Activated naive CD4-positive, alpha-beta T cell treated with anti-CD3 and anti-CD28 coated beads, Interleukin-2, amount 50 U/mL, for 24 hours (primary cell): ENCODE measurements at regions not wholly inside any gene's neighbourhood (a gene's known extent, or its start where the extent isn't known, plus 50 kb on each side); places are given as distances from the start of the nearest gene placed in this dataset.
"Not testable (repeated sequence)": the region's sequence is repeated elsewhere in the genome, so short reads cannot be mapped to it uniquely, and the experiment has no call there.

Experiments used
- H3K27ac Mint-ChIP-seq: one replicate; pipeline ENCODE4 v1.8.0; 2021; ENCODE audit warnings: mild to moderate bottlenecking, mixed read lengths
- H3K27me3 Mint-ChIP-seq: one replicate; pipeline ENCODE4 v1.8.0; 2021; ENCODE audit warnings: mixed read lengths
- H3K36me3 Mint-ChIP-seq: one replicate; pipeline ENCODE4 v1.8.0; 2021; ENCODE audit warnings: mixed read lengths
- H3K4me1 Mint-ChIP-seq: one replicate; pipeline ENCODE4 v1.8.0; 2021; ENCODE audit warnings: mixed read lengths
- H3K4me3 Mint-ChIP-seq: one replicate; pipeline ENCODE4 v1.8.0; 2021; ENCODE audit warnings: mild to moderate bottlenecking, mixed read lengths
- H3K9me3 Mint-ChIP-seq: one replicate; pipeline ENCODE4 v1.8.0; 2021; ENCODE audit warnings: mixed read lengths

DNA sequence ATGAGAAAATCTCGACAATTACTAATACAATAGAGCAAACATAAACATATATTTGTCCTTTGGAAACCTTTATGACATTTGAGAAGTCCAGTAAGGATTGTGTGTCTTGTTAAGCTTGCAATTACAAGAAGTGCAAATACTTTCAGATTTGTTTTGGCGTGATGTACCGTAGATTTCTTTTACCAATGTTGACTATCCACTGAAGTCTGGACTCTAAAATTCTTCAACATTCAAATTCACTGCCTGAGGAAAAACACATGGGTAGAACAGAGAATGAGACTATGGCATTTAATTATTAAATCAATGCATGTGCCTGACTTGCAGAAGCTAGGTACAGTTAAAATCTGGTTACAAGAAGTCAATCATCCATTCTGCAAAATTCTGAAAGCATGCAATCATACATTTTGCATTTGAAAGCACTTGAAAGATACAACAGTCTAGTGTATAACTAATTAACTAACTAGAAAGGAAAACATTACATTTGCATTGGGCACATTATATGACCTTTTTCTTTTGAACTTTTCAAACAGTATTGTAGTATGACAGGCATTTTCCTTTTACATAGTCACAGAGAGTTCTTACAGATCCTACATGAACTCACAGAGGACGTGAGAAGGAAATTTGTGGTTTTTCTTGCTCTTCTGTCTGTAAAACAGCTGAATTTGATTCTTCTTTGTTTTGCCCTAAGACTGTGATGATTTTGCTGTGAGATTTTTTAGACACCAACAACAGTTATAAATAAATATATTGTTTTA lies 511.1 kb upstream of the ADGRL4 start:
- H3K4me1 Mint-ChIP-seq = no peaks in the 10 kb centered on the region
- H3K9me3 Mint-ChIP-seq = no peaks in the 10 kb centered on the region
- H3K36me3 Mint-ChIP-seq = no peaks in the 10 kb centered on the region
- H3K27ac Mint-ChIP-seq = no peak overlapping the region
- H3K4me3 Mint-ChIP-seq = no peak overlapping the region
- H3K27me3 Mint-ChIP-seq = no peaks in the 10 kb centered on the region

DNA sequence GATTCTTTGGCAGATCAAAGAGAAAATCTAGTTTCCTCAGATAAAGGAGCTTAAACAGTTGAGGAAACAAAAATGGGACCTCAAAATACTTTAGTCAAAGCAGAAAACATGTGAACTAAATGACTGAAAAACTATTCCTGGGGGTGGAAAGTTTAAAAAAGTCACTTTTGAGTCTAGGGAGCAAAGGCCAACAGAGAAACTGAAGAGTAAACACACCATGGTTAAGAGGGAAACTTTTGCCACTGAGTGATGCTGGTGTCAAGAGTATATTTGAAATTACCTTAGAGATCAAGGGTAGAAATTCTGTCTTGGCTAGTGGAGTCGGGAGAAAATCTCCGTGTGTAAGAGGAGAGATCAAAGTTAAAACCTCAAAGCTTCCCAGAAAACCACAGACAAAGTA lies 501.2 kb upstream of the ADGRL4 start:
- Mint-ChIP-seq H3K9me3 (no peaks in the 10 kb centered on the region), H3K27me3 (no peaks in the 10 kb centered on the region), H3K36me3 (no peaks in the 10 kb centered on the region), H3K4me1 (no peaks in the 10 kb centered on the region), H3K4me3 (no peak overlapping the region), H3K27ac (no peak overlapping the region)

- Mint-ChIP-seq H3K27me3 (no peaks in the 10 kb centered on the region), H3K4me3 (no peak overlapping the region), H3K4me1 (no peaks in the 10 kb centered on the region), H3K36me3 (no peaks in the 10 kb centered on the region), H3K9me3 (no peaks in the 10 kb centered on the region), H3K27ac (no peak overlapping the region)
Measured at GRCh38 chr1:79501153-79501552, 494.6 kb upstream of the ADGRL4 start.

- no peak overlapping the region for H3K4me3 Mint-ChIP-seq
- no peaks in the 10 kb centered on the region for H3K4me1 Mint-ChIP-seq
- H3K9me3 Mint-ChIP-seq = no peaks in the 10 kb centered on the region
- H3K27me3 Mint-ChIP-seq = no peaks in the 10 kb centered on the region
- H3K27ac Mint-ChIP-seq = no peak overlapping the region
- no peaks in the 10 kb centered on the region for H3K36me3 Mint-ChIP-seq
Measured at GRCh38 chr1:79499541-79499940, 493.0 kb upstream of the ADGRL4 start.

- H3K36me3 Mint-ChIP-seq = peaks cover 1% of the 10 kb centered on the region
- H3K27ac Mint-ChIP-seq = no peak overlapping the region
- H3K27me3 Mint-ChIP-seq = no peaks in the 10 kb centered on the region
- H3K4me1 Mint-ChIP-seq = no peaks in the 10 kb centered on the region
- no peak overlapping the region for H3K4me3 Mint-ChIP-seq
- H3K9me3 Mint-ChIP-seq = no peaks in the 10 kb centered on the region
Measured at GRCh38 chr1:79497193-79497773, 490.8 kb upstream of the ADGRL4 start.

GRCh38 chr1:79496129-79496528 lies 489.6 kb upstream of the ADGRL4 start:
- H3K4me3 Mint-ChIP-seq = no peak overlapping the region
- peaks cover 1% of the 10 kb centered on the region for H3K36me3 Mint-ChIP-seq
- H3K9me3 Mint-ChIP-seq = no peaks in the 10 kb centered on the region
- H3K27ac Mint-ChIP-seq = no peak overlapping the region
- no peaks in the 10 kb centered on the region for H3K27me3 Mint-ChIP-seq
- no peaks in the 10 kb centered on the region for H3K4me1 Mint-ChIP-seq

- H3K27ac Mint-ChIP-seq, H3K27me3 Mint-ChIP-seq, H3K4me1 Mint-ChIP-seq, H3K4me3 Mint-ChIP-seq, H3K9me3 Mint-ChIP-seq, H3K36me3 Mint-ChIP-seq: not testable (repeated sequence)
Measured at GRCh38 chr1:79493702-79494101, 487.2 kb upstream of the ADGRL4 start.

GRCh38 chr1:79488572-79489121 lies 482.1 kb upstream of the ADGRL4 start:
- H3K27ac Mint-ChIP-seq, H3K9me3 Mint-ChIP-seq, H3K4me1 Mint-ChIP-seq, H3K36me3 Mint-ChIP-seq, H3K4me3 Mint-ChIP-seq, H3K27me3 Mint-ChIP-seq: not testable (repeated sequence)

- Mint-ChIP-seq H3K4me3 (no peak overlapping the region), H3K4me1 (no peaks in the 10 kb centered on the region), H3K27ac (no peak overlapping the region), H3K27me3 (no peaks in the 10 kb centered on the region), H3K36me3 (no peaks in the 10 kb centered on the region), H3K9me3 (peaks cover 10% of the 10 kb centered on the region)
Measured at GRCh38 chr1:79478728-79479373, 472.3 kb upstream of the ADGRL4 start.

DNA sequence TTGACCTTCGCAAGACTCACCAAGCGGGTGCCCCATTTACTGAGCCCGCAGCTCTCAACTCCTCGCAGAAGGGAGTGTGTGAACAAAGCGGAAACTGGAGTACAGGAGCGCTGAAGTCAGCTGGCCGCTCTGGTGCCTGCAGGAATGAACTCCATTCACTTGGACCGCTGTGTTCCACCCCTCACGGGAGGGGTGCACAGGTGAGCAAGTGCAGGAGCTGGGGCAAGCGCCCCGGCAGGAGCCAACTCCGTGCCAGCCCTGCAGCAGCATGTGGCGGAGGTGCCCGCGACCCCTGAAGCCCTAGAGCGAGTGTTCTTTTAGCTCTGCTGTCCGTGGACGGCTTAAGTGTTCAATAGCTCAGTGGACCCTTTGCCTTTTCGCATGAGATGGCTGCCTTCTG lies 471.6 kb upstream of the ADGRL4 start:
- H3K4me3 Mint-ChIP-seq = no peak overlapping the region
- H3K4me1 Mint-ChIP-seq = no peaks in the 10 kb centered on the region
- H3K9me3 Mint-ChIP-seq = peaks cover 10% of the 10 kb centered on the region
- no peak overlapping the region for H3K27ac Mint-ChIP-seq
- no peaks in the 10 kb centered on the region for H3K36me3 Mint-ChIP-seq
- no peaks in the 10 kb centered on the region for H3K27me3 Mint-ChIP-seq

DNA sequence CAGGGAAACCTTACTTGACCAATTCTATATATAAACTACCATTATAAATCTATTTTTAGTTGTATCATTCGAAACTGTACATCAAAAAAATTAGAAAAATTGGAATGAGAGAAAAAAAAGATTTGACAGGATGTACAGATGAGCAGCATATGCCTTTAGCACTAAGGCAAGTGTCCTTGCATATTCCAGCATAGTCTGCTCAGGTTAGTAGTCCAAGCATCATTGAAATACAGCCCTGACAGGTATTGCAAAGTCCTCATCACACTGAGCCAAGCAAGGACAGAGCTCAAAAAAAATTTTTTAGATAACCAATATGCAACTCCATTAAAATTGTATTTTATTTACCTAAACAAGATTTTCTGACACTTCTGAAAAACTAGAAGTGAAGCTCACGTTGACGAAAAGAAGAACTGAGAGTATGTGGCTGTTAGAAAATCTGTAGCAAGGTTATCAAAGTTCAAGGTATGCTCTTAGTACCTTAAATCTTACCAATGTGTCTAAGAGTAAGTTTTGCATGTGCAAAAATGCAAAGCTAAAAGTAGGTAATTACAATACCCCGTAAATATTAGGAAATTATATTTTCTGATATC lies 465.6 kb upstream of the ADGRL4 start:
- H3K27me3 Mint-ChIP-seq = no peaks in the 10 kb centered on the region
- H3K9me3 Mint-ChIP-seq = no peaks in the 10 kb centered on the region
- H3K27ac Mint-ChIP-seq = no peak overlapping the region
- no peaks in the 10 kb centered on the region for H3K36me3 Mint-ChIP-seq
- no peaks in the 10 kb centered on the region for H3K4me1 Mint-ChIP-seq
- H3K4me3 Mint-ChIP-seq = no peak overlapping the region

DNA sequence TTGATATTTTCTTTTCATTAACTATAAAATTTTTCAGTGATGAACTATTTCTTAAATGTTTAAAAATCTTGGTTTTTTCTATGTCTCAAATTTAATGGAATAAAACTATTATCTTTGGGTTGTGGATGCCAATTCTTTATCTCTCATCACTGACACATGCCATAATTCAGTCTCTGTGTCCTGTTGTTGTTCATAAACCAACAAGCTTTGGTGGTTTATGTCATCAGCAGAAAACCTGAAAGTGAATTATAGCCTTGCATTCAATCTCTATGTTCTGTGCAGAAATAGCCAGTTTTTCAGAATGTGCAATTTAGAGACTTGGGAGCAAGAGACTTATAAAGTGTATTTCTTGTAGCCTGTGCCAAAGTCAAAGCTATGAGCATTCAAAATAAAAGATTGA lies 462.6 kb upstream of the ADGRL4 start:
- Mint-ChIP-seq H3K9me3 (no peaks in the 10 kb centered on the region), H3K27me3 (no peaks in the 10 kb centered on the region), H3K27ac (no peak overlapping the region), H3K4me1 (no peaks in the 10 kb centered on the region), H3K36me3 (no peaks in the 10 kb centered on the region), H3K4me3 (no peak overlapping the region)

DNA sequence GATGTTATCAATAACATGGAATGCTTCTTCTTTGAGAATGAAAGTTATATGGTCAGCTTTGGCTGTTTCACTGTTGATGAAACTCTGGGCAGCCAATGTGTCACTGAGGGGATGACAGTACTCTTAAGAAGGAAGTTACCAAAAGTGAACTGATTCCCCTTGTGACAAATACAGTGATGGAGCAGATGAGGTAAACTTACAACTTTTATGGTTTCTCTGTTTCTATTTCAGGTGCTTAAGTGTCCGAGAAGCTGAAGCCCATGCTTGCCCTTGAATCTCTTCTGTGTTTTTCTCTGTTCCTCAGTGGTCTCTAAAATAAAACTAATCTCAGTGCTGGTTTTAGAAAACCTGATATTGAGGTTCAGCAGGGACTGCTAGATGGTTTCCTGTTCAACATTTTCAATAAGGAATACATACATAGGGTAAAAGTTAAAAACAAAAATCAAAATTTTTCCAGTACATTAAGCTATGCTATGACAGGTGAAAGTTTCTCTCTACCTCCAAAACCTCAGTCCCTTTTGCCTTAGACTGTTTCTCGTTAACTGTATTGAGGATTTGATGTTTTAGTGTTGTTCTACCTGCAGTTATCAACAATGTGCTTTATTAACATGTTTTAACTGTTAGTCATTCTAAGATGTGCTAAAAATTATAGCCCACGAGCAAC lies 454.4 kb upstream of the ADGRL4 start:
- Mint-ChIP-seq H3K4me3 (no peak overlapping the region), H3K36me3 (no peaks in the 10 kb centered on the region), H3K4me1 (no peaks in the 10 kb centered on the region), H3K9me3 (peaks cover 4% of the 10 kb centered on the region), H3K27me3 (no peaks in the 10 kb centered on the region), H3K27ac (no peak overlapping the region)

DNA sequence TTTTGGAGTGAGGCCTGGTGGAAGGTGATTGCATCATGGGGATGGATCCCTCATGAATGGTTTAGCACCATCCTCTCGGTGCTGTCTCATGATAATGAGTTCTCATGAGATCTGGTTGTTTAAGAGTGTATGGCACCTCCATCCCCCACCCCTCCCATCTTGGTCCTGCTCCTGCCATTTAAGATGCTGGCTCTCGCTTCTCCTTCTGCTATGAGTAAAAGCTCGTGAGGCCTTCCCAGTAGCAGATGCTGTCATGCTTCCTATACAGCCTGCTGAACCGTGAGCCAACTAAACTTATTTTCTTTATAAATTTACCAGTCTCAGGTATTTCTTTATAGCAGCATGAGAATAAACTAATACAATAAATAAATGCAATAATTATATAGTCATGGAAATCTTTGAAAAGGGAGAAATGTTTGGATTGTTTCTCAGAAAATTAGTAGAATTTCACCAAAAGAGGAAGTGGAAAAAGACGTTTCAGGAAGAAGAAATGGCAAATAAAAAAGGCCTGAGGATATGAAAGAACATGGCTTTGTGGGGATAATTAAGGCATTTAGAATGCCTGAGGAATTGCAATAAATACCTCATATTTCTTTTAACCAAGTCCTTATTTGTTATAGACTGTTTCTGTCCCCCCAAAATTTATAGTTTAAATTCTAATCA lies 451.2 kb upstream of the ADGRL4 start:
- Mint-ChIP-seq H3K27me3 (no peaks in the 10 kb centered on the region), H3K4me1 (no peaks in the 10 kb centered on the region), H3K4me3 (no peak overlapping the region), H3K27ac (no peak overlapping the region), H3K36me3 (no peaks in the 10 kb centered on the region), H3K9me3 (peaks cover 5% of the 10 kb centered on the region)

DNA sequence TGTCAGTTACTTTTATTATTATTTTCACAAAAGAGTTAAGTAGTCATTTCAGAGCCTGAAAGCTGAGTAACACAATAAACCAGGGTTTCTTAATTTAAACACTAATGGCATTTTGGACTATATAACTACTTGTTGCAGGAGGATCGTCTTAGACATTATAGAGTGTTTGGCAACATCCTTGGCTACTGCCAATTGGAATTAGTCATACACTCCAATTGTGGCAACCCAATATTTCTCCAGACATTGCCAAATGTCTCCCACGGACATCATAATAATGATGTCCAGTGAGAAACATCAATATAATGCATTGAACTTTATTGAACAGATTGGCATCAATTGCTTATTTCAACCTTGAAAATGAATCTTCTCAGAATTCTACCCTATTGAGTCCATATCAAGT lies 441.9 kb upstream of the ADGRL4 start:
- Mint-ChIP-seq H3K4me1 (no peaks in the 10 kb centered on the region), H3K36me3 (no peaks in the 10 kb centered on the region), H3K27me3 (no peaks in the 10 kb centered on the region), H3K4me3 (no peak overlapping the region), H3K9me3 (no peaks in the 10 kb centered on the region), H3K27ac (no peak overlapping the region)
